CD14-positive monocyte (primary cell): ENCODE measurements at regions not wholly inside any gene's neighbourhood (a gene's known extent, or its start where the extent isn't known, plus 50 kb on each side); places are given as distances from the start of the nearest gene placed in this dataset.
"Not testable (repeated sequence)": the region's sequence is repeated elsewhere in the genome, so short reads cannot be mapped to it uniquely, and the experiment has no call there.

ENCODE experiments used
- DNase-seq, 3 donors: peaks; one replicate each; pipeline ENCODE4 v3.0.0-alpha.2; 2011 to 2022
- H2AFZ ChIP-seq: 2 replicates; pipeline ENCODE4 v1.6.0; 2012; ENCODE audit warnings: mild to moderate bottlenecking, low read depth, low read length, inconsistent platforms; ENCODE audit not compliant: insufficient read depth, poor library complexity, severe bottlenecking
- H3K27ac ChIP-seq, 2 donors: 1 replicate in 1 of 2; 2 replicates in 1 of 2; pipeline ENCODE4 v1.5.1; 2012 to 2013; ENCODE audit warnings: low read length in 2 of 2, control low read depth in 1 of 2, inconsistent platforms in 1 of 2, low read depth in 1 of 2, mild to moderate bottlenecking in 1 of 2
- H3K27me3 ChIP-seq, 2 donors: one replicate each; pipeline versions ENCODE4 v1.6.0 to v1.6.1; 2011 to 2013; ENCODE audit warnings: low read length in 2 of 2; ENCODE audit not compliant: control insufficient read depth in 2 of 2, insufficient read depth in 2 of 2
- H3K36me3 ChIP-seq, 2 donors: replicated peaks in 1 of 2; 1 replicate in 1 of 2; 2 replicates in 1 of 2; pipeline versions ENCODE4 v1.5.1 to v1.6.1; 2012 to 2013; ENCODE audit warnings: low read length in 2 of 2, control low read depth in 1 of 2, inconsistent platforms in 1 of 2, mild to moderate bottlenecking in 1 of 2; ENCODE audit not compliant: insufficient read depth in 2 of 2, control insufficient read depth in 1 of 2
- H3K4me1 ChIP-seq, 2 donors: 1 replicate in 1 of 2; 2 replicates in 1 of 2; pipeline versions ENCODE4 v1.5.1 to v1.6.1; 2012 to 2013; ENCODE audit warnings: low read length in 2 of 2, control low read depth in 1 of 2, inconsistent platforms in 1 of 2, mild to moderate bottlenecking in 1 of 2, moderate library complexity in 1 of 2; ENCODE audit not compliant: insufficient read depth in 2 of 2, control insufficient read depth in 1 of 2
- H3K4me2 ChIP-seq: replicated peaks from 2 replicates; pipeline ENCODE3; 2012; ENCODE audit warnings: low read length, moderate library complexity, mild to moderate bottlenecking; ENCODE audit not compliant: poor library complexity, severe bottlenecking; ENCODE audit errors: extremely low read depth
- H3K4me3 ChIP-seq, 3 experiments: fragments of 200-600 bp in 1 of 3; sonication (generic) in 1 of 3; replicated peaks in 1 of 3; 1 replicate in 2 of 3; 2 replicates in 1 of 3; pipeline ENCODE4 v1.5.1; 2011 to 2013; ENCODE audit warnings: low read length in 3 of 3, mild to moderate bottlenecking in 3 of 3, control low read depth in 2 of 3, low read depth in 2 of 3, inconsistent platforms in 1 of 3, moderate library complexity in 1 of 3
- H3K79me2 ChIP-seq: 2 replicates; pipeline ENCODE4 v1.6.0; 2012; ENCODE audit warnings: mild to moderate bottlenecking, control low read depth, inconsistent platforms, low read length, moderate library complexity; ENCODE audit not compliant: insufficient read depth
- H3K9ac ChIP-seq: 2 replicates; pipeline ENCODE4 v1.6.0; 2017; ENCODE audit warnings: low read length, mild to moderate bottlenecking; ENCODE audit not compliant: insufficient read depth, poor library complexity, severe bottlenecking
- H3K9me3 ChIP-seq, 2 donors: replicated peaks in 1 of 2; 1 replicate in 1 of 2; 2 replicates in 1 of 2; pipeline versions ENCODE4 v1.5.1 to v1.6.1; 2012 to 2013; ENCODE audit warnings: low read length in 2 of 2, control low read depth in 1 of 2; ENCODE audit not compliant: control insufficient read depth in 1 of 2, insufficient read depth in 1 of 2
- H4K20me1 ChIP-seq: 2 replicates; pipeline ENCODE4 v1.6.0; 2012; ENCODE audit warnings: mild to moderate bottlenecking, low read length, control low read depth, moderate library complexity; ENCODE audit not compliant: insufficient read depth
- H3K27ac Mint-ChIP-seq, 7 donors: one replicate each; pipeline ENCODE4 v1.8.0; 2020; ENCODE audit warnings: mild to moderate bottlenecking in 7 of 7, mixed read lengths in 7 of 7, moderate library complexity in 6 of 7, inconsistent platforms in 2 of 7
- H3K27me3 Mint-ChIP-seq, 3 donors: one replicate each; pipeline ENCODE4 v1.8.0; 2021 to 2022; ENCODE audit warnings: low read depth in 3 of 3, mild to moderate bottlenecking in 3 of 3, mixed read lengths in 3 of 3, moderate library complexity in 3 of 3, inconsistent platforms in 1 of 3
- H3K36me3 Mint-ChIP-seq, 2 donors: one replicate each; pipeline ENCODE4 v1.8.0; 2020; ENCODE audit warnings: mixed read lengths in 2 of 2, inconsistent platforms in 1 of 2, mild to moderate bottlenecking in 1 of 2
- H3K4me1 Mint-ChIP-seq: one replicate; pipeline ENCODE4 v1.8.0; 2020; ENCODE audit warnings: mild to moderate bottlenecking, mixed read lengths
- H3K4me3 Mint-ChIP-seq, 2 donors: one replicate each; pipeline ENCODE4 v1.8.0; 2020; ENCODE audit warnings: mild to moderate bottlenecking in 2 of 2, mixed read lengths in 2 of 2, moderate library complexity in 1 of 2
- H3K9me3 Mint-ChIP-seq, 7 donors: one replicate each; pipeline ENCODE4 v1.8.0; 2020 to 2022; ENCODE audit warnings: mixed read lengths in 7 of 7, mild to moderate bottlenecking in 6 of 7, moderate library complexity in 6 of 7, inconsistent platforms in 2 of 7
- WGBS: methylation state at CpG from one replicate; pipeline ENCODE4 v1.1.5; 2013; ENCODE audit warnings: missing lambda C conversion rate; ENCODE audit not compliant: insufficient coverage; 5-methylcytosine and 5-hydroxymethylcytosine counted together
- intact Hi-C, 2 donors: fragments of 100-400 bp; cut with micrococcal nuclease; formaldehyde crosslinking; loops; one replicate each; pipeline versions ENCODE4 v1.15.0 to v1.15.1; 2023

- H3K9ac ChIP-seq, H3K36me3 ChIP-seq, H3K79me2 ChIP-seq, H2AFZ ChIP-seq, intact Hi-C loops, H3K36me3 Mint-ChIP-seq, H3K27ac ChIP-seq, H3K9me3 ChIP-seq, H3K27ac Mint-ChIP-seq, H3K27me3 Mint-ChIP-seq, H3K4me1 ChIP-seq, H3K4me3 ChIP-seq, DNase-seq, H3K27me3 ChIP-seq, H3K4me3 Mint-ChIP-seq, H3K4me1 Mint-ChIP-seq, H4K20me1 ChIP-seq, H3K4me2 ChIP-seq, H3K9me3 Mint-ChIP-seq: not testable (repeated sequence)
- WGBS = no CpG with 5 or more reads among the region's 1 CpG
Measured at GRCh38 chr9:42862465-42862864, 679.0 kb downstream of the SPATA31A6 start.
